KMS-11 (cell line): ENCODE measurements at regions not wholly inside any gene's neighbourhood (a gene's known extent, or its start where the extent isn't known, plus 50 kb on each side); places are given as distances from the start of the nearest gene placed in this dataset.

Experiments used
- H2AFZ ChIP-seq: fragments of 200-600 bp; sonication (generic); 2 replicates; pipeline ENCODE4 v1.6.1; 2016; ENCODE audit warnings: antibody characterized with exemption, mixed run types, low read depth
- H3K27ac ChIP-seq: fragments of 200-600 bp; sonication (generic); 2 replicates; pipeline ENCODE4 v1.6.1; 2016; ENCODE audit warnings: mild to moderate bottlenecking, mixed run types
- H3K27me3 ChIP-seq: fragments of 200-600 bp; sonication (generic); 2 replicates; pipeline ENCODE4 v1.6.1; 2017; ENCODE audit warnings: mild to moderate bottlenecking, low read depth, mixed run types, moderate library complexity; ENCODE audit not compliant: insufficient read depth
- H3K36me3 ChIP-seq: fragments of 200-600 bp; sonication (generic); 2 replicates; pipeline ENCODE4 v1.6.1; 2017; ENCODE audit warnings: mild to moderate bottlenecking, mixed run types; ENCODE audit not compliant: insufficient read depth
- H3K4me1 ChIP-seq: fragments of 200-600 bp; sonication (generic); 2 replicates; pipeline ENCODE4 v1.6.1; 2016; ENCODE audit warnings: mild to moderate bottlenecking, low read depth, mixed run types; ENCODE audit not compliant: poor library complexity, severe bottlenecking
- H3K4me2 ChIP-seq: fragments of 200-600 bp; sonication (generic); 2 replicates; pipeline ENCODE4 v1.7.0; 2016; ENCODE audit warnings: mild to moderate bottlenecking, mixed run types
- H3K4me3 ChIP-seq: fragments of 200-600 bp; sonication (generic); IDR thresholded peaks from 2 replicates; pipeline ENCODE4 v1.6.1; 2017; ENCODE audit warnings: low read depth, low read length, mixed read lengths; ENCODE audit not compliant: insufficient read depth
- H3K79me2 ChIP-seq: fragments of 200-600 bp; sonication (generic); 2 replicates; pipeline ENCODE4 v1.6.1; 2016; ENCODE audit warnings: low read depth, mixed run types; ENCODE audit not compliant: insufficient read depth
- H3K9ac ChIP-seq: fragments of 200-600 bp; sonication (generic); 2 replicates; pipeline ENCODE4 v1.6.1; 2016; ENCODE audit warnings: mild to moderate bottlenecking, mixed run types
- H4K20me1 ChIP-seq: fragments of 200-600 bp; sonication (generic); 2 replicates; pipeline ENCODE4 v1.6.1; 2016; ENCODE audit warnings: mild to moderate bottlenecking, mixed run types; ENCODE audit not compliant: insufficient read depth
- TF ChIP-seq, protein P1 (sequence below): fragments of 200-600 bp; sonication (generic); conservative IDR thresholded peaks from 2 replicates; pipeline ENCODE4 v1.6.1; 2017; ENCODE audit warnings: low read depth, mild to moderate bottlenecking, antibody characterized with exemption, low read length, moderate library complexity, mixed read lengths

DNA sequence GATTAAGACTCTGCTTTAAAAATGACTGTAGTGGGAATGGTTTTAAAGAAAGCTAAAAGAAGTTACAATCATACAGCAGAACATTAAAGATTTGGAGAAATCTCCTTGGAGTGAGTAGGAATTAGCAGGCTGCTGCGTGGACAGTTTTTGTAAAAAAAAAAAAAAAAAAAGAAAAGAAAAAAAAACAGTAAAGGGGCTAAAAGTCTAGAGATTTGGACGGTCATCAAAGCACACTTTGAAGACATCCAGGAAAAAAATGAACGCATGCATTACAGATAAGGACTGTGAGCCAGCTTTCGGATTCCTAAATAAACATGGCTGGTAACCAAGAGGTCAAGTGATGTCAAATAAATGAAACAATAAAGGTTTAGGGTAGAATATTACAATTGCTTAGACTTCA, 1700.6 kb downstream of the PCDH9 start:
- no peaks in the 10 kb centered on the region for H3K4me1 ChIP-seq
- no peak overlapping the region for H2AFZ ChIP-seq
- H3K9ac ChIP-seq: no peak overlapping the region
- H3K79me2 ChIP-seq: no peaks in the 10 kb centered on the region
- no peak overlapping the region for H3K4me2 ChIP-seq
- TF ChIP-seq, protein P1, sequence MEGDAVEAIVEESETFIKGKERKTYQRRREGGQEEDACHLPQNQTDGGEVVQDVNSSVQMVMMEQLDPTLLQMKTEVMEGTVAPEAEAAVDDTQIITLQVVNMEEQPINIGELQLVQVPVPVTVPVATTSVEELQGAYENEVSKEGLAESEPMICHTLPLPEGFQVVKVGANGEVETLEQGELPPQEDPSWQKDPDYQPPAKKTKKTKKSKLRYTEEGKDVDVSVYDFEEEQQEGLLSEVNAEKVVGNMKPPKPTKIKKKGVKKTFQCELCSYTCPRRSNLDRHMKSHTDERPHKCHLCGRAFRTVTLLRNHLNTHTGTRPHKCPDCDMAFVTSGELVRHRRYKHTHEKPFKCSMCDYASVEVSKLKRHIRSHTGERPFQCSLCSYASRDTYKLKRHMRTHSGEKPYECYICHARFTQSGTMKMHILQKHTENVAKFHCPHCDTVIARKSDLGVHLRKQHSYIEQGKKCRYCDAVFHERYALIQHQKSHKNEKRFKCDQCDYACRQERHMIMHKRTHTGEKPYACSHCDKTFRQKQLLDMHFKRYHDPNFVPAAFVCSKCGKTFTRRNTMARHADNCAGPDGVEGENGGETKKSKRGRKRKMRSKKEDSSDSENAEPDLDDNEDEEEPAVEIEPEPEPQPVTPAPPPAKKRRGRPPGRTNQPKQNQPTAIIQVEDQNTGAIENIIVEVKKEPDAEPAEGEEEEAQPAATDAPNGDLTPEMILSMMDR: no peak
- no peaks in the 10 kb centered on the region for H3K36me3 ChIP-seq
- no peaks in the 10 kb centered on the region for H4K20me1 ChIP-seq
- no peaks in the 10 kb centered on the region for H3K27me3 ChIP-seq
- no peak overlapping the region for H3K27ac ChIP-seq
- H3K4me3 ChIP-seq: no peak overlapping the region

DNA sequence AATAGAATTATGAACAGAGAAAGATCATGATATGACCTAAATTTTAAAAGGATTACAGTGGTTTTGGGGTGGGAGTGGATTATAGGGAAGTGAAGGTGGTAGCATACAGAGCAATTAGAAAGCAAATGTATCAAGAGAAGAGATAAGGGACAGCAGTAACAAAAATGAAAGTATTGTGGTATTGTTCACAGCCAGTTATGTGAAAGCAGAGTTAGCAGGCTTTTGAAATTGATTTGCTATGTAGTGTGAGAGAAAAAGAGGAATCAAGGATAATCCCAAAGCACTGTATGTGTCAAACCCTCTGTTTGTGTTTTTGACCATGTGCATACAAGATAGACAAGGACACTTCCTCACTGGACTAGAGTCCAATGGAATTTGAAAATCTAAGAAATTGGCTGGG, 1721.4 kb downstream of the PCDH9 start:
- H4K20me1 ChIP-seq: no peaks in the 10 kb centered on the region
- no peak overlapping the region for H2AFZ ChIP-seq
- TF ChIP-seq, protein P1: no peak

DNA sequence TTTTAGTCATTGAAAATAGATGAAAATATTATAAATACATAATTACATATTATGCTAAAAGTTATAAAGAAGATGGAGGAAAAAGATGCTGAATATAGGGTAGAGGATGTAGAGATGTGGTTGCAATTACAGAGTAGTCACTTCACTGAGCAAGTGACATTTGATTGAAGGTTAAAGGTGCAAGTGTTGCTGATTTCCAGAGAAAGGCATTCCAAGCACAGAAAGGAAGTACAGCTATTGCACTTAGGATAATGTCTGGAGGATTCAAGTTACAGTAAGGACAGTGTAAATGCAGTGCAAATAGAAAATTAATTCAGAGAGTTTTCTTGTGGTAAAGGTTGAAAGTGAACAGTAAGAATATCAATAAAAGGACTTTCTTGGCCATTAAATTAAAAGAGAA, 1721.8 kb downstream of the PCDH9 start:
- Histone ChIP-seq H3K9ac (no peak overlapping the region), H2AFZ (no peak overlapping the region), H3K4me1 (peaks cover 38% of the 10 kb centered on the region), H3K79me2 (no peaks in the 10 kb centered on the region), H3K27ac (no peak overlapping the region), H3K27me3 (no peaks in the 10 kb centered on the region), H3K4me3 (no peak overlapping the region), H4K20me1 (no peaks in the 10 kb centered on the region), H3K36me3 (no peaks in the 10 kb centered on the region), H3K4me2 (0 out of 2 replicates have a peak overlapping the region, but pooled peaks have one; percentile 6)
- TF ChIP-seq, protein P1: no peak

More for the DNA sequence above, 1721.4 kb downstream of the PCDH9 start:
- no peak overlapping the region for H3K9ac ChIP-seq
- no peak overlapping the region for H3K27ac ChIP-seq
- peaks cover 38% of the 10 kb centered on the region for H3K4me1 ChIP-seq
- no peak overlapping the region for H3K4me3 ChIP-seq
- no peaks in the 10 kb centered on the region for H3K79me2 ChIP-seq
- no peaks in the 10 kb centered on the region for H3K36me3 ChIP-seq
- 0 out of 2 replicates have a peak overlapping the region, but pooled peaks have one; percentile 6 for H3K4me2 ChIP-seq
- no peaks in the 10 kb centered on the region for H3K27me3 ChIP-seq

DNA sequence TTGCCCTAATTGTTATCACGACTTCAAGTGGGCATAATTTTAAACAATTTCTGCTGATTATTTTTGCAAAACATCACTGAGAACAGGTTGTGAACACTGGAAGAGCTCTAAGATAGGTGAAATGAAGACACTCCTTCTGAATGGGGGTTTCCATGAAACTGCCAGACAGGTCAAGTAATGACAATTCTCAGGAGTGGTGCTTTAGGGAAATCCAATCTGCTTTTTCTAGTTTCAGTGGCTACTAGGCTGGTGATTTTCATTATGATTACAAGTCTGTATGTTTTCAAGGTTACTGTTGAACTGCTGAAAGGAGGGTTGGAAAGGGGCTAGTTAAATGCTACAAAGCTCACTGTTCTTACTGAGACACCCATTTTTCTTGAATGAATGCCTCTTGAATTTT, 1724.2 kb downstream of the PCDH9 start:
- H3K9ac ChIP-seq: no peak overlapping the region
- H3K4me3 ChIP-seq: no peak overlapping the region
- no peak overlapping the region for H2AFZ ChIP-seq
- no peaks in the 10 kb centered on the region for H3K79me2 ChIP-seq
- peaks cover 38% of the 10 kb centered on the region for H3K4me1 ChIP-seq
- peak overlapping the region; percentile 50 for H3K27ac ChIP-seq
- H4K20me1 ChIP-seq: no peaks in the 10 kb centered on the region
- TF ChIP-seq, protein P1: no peak
- H3K4me2 ChIP-seq: peak overlapping the region; percentile 26
- H3K27me3 ChIP-seq: no peaks in the 10 kb centered on the region
- no peaks in the 10 kb centered on the region for H3K36me3 ChIP-seq
